Stimulated activated CD8-positive, alpha-beta memory T cell treated with anti-CD3 and anti-CD28 coated beads, Interleukin-15, amount 100 ng/mL, for 48 hours (primary cell): ENCODE measurements at regions not wholly inside any gene's neighbourhood (a gene's known extent, or its start where the extent isn't known, plus 50 kb on each side); places are given as distances from the start of the nearest gene placed in this dataset.

ENCODE experiments used
- DNase-seq, 2 donors: peaks; one replicate each; pipeline ENCODE4 v3.0.0-alpha.2; 2020; ENCODE audit warnings: low read depth in 2 of 2

DNA sequence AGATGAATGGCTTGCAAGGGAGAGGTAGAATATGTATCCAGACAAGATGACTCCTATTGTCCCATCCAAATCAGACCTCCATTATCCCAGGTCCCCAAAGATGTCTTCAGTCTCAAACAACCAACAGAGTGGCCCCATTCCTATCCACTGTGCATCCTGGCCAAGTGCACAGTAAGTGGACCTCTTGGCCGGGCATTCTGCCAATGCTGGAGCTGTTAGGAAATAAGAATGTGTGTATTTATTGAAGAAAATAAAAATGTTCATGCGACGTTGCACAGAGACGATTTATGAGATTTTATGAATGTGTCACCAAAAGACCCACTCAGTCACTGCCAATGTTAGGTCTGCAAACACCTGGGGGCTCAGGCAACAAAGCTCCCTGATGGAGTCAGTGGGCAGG, 196.0 kb downstream of the MAFB start:
- no peak for DNase-seq

DNA sequence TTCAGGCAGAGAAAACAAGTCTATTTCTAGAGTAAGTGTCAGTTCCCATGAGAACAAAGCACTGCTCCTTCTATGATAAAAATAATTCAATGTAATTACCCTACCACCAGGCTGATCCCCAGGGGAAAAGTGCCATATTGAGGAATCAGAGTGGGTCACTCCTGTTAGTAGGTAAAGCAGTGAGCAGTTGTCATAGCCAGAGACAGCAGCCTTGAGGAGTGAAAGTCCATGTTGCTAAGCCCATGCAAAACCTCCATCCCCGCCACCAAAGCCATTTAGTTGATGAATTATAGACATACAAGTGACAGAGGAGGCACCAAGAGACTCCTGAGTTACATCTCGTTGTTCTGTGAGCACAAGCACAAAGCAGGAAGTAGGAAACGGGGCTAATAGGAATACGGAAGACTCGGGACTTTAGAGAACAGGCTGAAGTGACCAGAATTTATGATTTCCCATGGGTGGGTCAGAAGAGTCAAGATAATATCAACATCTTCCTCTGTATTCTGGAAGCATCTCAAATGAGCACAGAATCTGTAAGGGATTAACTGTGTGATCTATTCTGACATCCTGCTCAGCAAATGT, 197.9 kb downstream of the MAFB start:
- DNase-seq, result no peak

DNA sequence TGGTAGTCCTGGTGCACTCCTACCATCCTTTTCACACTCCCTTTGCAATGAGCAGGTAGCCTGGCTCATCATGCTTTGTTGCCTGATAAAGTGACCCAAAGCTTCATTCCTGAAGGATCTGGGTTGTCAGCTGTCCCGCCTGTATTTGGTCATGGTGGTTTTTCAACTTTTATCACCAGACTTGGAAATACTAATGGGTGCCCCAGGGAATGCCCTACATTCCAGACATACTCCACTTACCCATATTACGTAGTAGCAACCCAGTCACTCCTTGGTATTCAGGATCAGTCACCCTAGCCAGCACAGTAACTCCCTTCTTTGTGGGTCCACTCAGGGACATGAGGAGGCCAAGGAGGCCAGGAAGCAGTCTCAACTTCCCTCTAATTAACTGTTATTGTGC, 199.2 kb downstream of the MAFB start:
- no peak for DNase-seq

DNA sequence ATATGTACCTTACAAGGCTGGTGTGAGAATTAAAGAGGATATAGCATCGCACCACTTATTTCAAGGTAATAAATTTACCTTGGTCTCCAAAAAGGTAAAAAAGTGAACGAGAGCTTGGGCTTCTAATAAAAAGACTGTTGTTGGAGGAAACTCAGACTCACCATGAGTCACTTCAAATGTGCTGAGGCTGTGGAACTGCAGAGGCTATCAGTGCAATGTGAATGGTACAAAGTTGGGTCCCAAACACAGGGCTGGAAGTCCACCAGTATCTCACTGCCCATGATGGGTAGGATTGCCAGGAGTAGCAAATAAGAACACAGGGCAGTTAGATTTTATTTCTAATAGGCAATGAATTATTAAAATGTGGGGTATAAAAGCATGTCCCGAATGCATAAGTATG, 200.6 kb downstream of the MAFB start:
- no peak for DNase-seq

DNA sequence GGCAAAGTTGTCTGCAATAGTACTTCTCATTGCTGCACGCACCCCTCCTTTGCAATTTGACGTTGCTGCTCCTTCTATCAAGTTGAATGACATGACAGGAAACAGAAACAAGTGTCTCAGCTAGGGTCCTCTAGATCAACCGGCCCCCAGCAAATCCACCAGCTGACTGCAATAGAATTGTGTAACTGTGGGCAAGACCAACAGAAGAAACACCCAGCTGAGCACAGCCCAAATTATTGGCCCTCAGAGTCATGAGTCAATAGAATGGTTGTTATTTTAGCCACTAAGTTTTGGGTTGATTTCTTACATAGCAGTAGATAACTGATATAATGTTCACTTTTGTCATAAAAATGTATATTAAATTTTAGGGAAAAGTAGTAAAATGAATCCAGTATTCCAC, 202.7 kb downstream of the MAFB start:
- DNase-seq, result no peak

DNA sequence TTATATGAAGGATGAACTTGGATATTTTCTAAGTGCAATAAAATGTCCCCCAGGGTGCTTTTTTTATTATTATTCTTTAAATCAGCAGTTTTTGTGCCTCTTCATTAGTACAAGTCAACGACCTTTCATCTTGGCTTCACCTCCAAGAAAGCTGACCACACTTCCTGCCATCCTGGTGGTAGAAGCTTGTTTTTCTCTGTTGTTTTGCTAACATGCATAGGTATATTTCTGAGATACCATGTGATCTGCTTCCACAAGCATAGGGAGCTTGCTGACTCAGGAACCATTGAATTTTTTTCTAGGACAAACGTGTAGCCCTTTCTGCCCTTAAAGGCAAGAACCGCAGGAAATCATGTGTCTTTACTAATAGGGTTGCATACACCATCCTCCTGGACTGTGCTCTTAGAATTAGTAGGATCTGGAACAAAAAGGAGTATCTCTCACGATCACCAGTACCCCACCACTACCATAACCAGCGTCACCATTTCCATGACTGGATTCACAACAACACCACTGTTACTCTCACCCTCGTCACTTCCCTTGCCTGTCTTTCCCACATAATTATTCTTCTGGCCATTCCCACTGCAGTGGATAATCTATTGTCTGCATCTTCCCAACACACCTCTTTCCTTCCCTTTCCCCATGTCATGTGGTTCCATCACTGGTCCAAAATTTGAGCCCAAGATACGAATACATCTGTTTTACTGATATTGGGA, 207.1 kb downstream of the MAFB start:
- no peak for DNase-seq

DNA sequence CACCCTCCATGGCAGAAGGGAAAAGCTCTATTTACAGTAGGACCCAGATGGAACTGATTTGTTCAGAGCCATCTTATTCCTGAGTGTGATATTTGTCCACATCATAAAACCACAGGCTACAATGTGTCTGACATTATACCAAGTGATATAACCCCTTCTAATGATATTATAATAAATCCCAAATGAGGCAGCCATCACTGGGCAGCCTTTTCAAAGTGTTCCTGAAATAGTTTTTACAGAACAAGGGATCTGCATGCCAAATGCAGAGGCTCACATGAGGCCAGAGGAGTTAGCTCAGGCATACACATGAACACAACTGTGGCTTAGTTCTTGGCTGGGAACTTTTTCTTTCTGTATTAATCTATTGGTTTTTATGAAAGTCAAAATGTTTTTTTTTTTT, 207.7 kb downstream of the MAFB start:
- no peak for DNase-seq

DNA sequence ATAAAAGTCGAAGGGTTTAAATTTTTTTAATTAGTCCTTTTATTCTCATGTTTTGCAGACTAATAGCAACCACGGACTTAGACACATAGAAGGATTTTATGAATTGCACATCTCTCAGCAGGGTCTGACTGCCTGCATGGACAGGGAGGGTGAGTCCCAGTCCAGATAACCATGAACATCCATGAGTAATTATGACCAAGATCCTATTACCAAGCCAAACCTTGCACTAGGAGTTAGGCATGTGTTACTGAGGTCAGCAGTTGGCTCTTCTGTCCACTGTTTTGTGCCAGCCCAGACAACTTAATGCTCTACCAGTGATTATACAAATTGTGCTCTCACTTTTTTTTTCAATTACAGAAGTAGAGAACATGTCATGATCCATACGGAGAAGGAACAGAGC, 211.2 kb downstream of the MAFB start:
- no peak for DNase-seq

DNA sequence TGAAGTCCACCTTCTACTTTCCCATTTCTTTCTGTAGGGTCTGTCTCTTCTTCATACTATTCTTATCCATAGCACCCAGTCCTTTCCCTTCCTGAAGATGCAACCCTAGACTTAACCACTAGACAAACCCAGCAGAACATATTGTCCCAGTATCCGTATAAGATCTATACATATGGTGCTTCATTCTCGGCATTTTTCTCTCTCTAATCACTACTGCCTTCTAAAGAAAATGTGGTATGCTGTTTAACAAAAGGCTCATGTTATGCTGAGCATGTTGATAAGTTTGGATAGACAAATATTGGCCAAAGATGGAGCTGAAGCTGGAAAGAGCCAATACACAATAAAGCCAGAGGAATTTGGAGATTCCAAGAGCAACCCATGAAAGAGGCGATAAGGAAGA, 212.6 kb downstream of the MAFB start:
- no peak for DNase-seq

DNA sequence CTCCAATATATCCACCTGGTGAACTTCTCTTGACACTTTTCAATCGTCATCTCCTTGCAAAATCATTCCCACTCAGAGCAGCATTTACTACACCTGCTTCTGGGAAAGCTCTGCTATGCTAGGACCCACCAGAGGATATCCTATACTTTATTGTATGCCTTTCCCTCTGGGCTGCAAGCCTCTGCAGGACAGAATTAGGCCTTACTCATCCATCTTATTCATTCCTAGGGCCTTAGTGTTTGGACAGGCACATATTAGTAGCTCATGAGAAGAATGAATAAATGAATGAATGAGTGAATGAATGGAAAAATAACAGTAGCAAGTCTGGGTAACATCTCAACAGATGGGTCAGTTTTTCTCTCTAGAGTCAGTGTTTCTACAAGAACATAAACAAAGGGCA, 216.1 kb downstream of the MAFB start:
- no peak for DNase-seq

DNA sequence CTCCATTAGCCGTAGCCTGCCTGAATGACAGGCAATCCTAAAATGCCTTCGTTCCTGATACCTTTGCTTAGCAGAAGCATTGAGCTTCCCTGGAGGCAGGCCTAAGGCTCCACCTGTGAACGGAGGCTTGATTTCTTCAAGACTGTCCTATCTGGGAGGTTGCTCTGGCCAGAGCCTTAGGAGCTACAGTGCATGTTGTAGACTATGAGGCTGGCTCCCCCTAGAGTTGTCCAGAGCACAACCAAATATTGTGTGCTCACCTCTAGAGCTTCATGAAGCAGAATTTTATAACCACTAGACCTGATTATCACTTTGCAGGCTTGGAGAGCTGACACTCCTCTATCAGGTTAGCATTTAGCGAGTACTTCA, 217.8 kb downstream of the MAFB start:
- no peak for DNase-seq

DNA sequence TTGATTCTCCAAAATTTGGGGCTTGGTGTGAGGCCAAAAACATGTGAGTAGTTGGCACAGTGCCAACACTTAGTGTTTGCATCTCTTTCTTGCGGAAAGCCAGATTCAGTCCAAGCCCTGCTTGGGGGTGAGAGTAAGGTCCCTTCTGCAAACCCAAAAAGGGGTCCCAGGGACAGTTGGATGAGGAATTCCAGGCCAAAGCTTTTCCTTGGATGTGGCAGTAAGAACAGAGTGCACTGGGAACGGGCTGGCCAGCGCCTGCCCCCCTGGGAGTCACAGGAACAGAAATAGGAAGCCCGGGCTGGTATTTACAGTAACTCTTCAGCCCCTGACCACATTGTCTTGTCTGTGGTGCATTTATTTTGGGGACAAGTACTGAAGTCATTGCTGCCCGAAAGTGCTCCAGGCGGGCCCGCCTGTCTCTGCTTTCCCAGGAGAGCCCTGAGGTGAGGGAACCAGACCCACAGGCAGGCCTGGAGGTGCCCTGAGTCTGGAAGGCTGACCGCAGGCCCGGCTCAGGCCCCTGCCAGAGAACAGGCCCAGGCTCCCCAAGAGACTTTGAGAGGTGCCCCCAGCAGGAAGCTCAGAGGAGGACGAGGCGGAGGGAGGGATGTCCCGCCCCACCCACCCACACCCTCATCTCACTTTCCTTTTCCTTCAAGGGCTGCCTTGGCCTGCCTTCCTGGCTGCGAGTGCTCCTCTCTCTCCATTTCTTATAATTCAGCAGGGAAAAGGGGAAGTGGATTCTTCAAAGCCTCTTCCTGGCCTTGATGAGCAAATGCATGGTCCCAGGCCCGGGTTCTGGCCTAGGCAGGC, 218.4 kb downstream of the MAFB start:
- DNase-seq, result no peak

DNA sequence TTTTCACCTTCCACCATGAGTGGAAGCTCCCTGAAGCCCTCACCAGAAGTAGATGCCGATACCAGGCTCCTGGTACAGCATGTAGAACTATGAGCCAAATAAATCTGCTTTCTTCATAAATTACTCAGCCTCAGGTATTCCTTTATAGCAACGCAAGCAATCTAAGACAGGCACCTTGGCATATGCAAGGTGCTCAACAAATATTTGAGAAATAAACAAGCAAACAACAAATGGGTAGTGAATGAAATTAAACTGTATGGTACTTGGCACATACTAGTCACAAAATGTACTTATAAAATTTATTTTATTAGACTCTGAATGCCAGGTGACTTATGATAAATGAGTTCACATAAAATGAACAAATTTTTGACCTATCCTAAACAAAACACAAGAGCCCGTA, 220.3 kb downstream of the MAFB start:
- DNase-seq, result no peak

DNA sequence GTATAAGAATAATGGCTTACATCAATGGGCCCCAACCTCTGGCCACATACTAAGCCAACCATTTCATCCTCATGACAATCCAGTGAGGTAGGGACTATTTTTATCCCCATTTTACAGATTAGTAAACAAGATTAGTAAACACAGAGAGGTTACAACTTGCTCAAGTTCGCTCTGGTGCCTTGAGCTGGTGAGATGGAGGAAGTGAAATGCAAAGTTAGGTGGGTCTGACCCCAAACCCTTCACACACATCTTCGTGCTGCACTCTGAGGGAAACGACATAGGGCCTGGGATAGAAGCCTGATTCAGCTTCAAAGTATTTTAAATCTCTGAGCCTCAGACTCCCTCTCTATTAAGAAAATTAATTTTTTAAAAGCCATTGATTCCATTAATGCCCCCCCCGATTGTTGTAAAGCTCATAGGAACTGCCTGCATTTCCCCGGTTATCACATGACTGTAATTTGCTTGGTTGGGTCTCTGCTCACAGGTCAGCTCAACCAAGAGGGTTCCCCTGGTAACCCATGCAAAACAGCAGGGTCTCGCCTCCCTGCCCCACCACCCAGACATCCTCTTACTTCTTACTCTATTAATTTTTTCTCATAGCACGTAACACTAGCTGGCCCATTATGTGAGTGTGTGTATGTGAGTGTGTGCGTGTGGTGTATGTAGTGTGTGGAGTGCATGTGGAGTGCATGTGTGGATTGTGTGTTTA, 221.2 kb downstream of the MAFB start:
- DNase-seq, result no peak

DNA sequence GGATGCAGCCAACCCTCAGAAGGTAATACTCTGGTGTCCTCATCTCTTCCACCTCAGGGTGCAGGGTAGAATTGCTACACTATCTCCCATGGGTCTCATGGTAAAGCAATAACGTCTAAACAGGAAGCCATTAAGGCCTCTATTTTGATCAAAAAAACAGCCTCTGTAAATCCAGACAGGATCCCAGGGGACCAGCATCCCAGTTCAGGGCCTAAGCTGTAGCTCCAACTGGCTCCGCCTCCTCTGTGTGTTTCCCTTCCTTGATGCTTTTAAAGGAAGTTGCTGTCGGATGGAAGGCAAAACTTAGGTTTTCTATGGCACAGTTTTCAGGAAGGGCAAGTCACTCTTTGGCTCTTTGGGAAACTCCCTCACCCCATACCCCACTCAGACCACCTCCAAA, 222.0 kb downstream of the MAFB start:
- DNase-seq, result no peak

DNA sequence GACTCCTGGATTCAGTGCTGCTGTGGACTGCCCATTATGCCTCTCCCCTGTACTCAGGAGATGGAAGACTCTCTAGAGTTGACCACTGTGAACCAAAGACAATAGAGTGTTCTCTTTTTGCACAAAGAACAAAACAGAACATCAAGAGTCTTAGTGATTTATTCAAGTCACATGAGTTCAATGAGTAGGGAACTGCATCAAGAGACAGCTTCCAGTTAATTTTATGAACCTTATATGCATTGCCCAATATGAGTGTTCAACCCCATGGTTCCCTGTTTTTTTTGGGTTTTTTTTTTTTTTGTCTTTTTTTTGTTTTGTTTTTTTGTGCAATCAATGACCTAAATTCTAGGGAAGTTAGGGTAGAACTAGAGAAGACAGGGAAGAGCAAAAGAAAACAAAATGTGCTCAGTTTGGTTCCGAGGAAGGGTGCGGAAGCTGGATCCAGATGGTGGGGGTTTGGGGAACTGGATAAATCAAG, 224.3 kb downstream of the MAFB start:
- no peak for DNase-seq

DNA sequence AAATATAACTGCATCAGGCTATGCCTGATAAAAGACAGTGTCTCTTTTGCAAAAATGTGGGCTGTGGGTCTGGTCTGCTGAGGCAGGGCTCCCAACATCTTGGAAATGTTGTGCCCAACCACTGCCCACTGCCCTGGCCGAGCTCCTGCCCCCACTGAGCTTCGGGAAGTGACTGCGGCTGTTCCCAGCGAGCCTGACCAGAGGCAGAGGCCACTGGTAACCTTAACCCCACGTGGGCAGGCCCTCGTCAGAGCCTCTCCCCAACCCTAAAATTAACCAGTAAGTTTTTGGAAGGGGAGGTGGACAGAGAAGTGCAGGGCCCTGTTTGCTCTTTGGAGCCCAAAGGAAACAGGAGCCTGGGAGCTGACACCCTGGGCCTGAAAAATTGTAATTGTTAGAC, 225.9 kb downstream of the MAFB start:
- no peak for DNase-seq

DNA sequence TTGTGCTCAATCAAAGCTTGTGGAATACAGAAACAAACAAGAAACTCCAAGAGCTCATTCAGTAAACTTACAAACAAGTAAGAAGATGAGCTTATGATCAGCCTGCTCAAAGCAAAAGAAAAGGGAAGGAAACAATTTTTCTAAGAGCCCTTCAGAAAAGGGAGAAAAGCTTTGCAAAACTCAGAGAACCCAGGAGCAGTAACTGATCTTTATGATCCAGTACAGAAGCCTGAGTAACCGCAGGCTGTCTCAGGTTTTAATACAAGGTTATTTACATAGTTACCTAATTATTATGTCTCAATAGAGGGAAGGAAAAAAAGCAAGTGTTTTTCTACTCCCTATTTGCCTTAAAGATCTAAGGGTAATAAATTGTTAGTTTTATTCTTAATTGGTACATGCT, 226.5 kb downstream of the MAFB start:
- no peak for DNase-seq

DNA sequence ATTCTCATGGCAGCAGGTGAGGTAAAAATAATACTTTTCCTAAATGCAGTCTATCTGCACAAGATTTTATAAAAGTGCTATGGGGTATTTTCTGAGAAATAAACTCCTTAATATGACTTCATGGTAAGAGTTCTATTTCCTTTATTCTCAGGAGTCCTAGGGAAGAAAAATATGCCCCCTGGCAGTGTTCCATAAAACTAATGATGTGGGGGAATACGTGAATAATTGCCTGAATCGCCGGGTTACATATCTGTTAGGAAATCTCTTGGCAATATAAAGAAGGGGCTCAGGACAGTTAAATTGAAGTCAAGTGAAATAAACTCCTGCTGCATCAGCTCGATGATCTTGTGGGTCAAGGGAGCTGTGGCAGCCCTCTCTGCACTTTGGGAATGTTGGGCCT, 229.7 kb downstream of the MAFB start:
- DNase-seq, result no peak

DNA sequence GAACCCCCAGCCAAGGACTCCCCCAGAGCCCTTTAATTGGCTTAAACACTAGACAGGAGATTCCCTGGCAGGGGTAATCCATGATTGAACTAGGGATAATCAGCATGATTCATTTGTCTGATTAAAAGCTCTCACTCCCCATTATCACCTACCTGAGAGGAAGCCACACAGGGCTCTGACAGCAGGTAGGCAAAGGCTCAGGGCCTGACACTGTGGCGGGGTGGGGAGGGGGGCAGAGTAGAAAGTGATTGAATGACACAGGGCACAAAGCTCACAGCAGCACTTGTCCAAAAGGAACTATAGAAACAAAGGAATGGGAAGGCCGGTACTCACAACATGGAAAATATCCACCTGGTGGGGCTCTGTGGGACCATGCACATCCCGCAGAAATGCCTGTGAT, 231.6 kb downstream of the MAFB start:
- DNase-seq, result no peak

DNA sequence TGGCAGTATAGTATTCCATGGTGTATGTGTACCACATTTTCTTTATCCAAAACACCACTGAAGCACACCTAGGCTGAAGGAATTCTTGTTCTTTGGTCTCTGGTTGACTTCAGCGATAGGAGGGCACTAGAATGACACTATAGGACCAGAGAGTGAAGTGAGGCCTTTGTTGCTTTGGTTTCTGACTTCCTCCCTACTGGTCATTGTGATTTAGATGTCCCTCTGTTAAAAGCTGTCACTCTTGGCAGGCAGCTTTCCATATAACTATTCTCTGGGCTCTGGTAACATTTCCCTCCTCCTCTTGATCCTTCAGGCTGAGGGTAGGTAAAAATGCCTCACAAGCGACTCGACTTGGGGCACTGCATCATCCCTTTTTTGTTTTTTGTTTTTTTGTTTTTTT, 236.3 kb downstream of the MAFB start:
- DNase-seq, result no peak

DNA sequence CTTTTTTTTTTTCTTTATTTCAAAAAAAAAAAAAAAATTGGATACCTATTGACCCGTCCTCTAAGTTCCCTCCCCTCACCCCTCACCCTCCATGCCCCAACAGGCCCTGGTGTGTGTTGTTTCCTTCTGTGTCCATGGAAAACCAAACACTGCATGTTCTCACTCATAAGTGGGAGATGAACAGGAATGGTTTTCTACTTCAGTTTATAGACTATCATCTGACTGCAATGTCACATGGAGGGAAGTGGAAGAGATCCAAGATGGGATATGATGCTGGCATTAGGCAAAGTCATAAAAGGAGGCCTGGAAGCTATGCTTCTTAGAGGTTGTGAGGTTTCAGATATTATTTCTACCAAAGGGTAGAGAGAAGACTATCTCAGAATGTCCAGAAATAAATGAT, 237.5 kb downstream of the MAFB start:
- no peak for DNase-seq
